GM18519 (cell line): ENCODE measurements at regions not wholly inside any gene's neighbourhood (a gene's known extent, or its start where the extent isn't known, plus 50 kb on each side); places are given as distances from the start of the nearest gene placed in this dataset.
"Not testable (repeated sequence)": the region's sequence is repeated elsewhere in the genome, so short reads cannot be mapped to it uniquely, and the experiment has no call there.

ENCODE experiments used
- ATAC-seq: cut with Tn5 transposase; IDR thresholded peaks from one replicate; pipeline ENCODE4 v1.9.1; 2021; ENCODE audit warnings: mild to moderate bottlenecking, moderate library complexity; ENCODE audit not compliant: unreplicated experiment, low FRiP score

DNA sequence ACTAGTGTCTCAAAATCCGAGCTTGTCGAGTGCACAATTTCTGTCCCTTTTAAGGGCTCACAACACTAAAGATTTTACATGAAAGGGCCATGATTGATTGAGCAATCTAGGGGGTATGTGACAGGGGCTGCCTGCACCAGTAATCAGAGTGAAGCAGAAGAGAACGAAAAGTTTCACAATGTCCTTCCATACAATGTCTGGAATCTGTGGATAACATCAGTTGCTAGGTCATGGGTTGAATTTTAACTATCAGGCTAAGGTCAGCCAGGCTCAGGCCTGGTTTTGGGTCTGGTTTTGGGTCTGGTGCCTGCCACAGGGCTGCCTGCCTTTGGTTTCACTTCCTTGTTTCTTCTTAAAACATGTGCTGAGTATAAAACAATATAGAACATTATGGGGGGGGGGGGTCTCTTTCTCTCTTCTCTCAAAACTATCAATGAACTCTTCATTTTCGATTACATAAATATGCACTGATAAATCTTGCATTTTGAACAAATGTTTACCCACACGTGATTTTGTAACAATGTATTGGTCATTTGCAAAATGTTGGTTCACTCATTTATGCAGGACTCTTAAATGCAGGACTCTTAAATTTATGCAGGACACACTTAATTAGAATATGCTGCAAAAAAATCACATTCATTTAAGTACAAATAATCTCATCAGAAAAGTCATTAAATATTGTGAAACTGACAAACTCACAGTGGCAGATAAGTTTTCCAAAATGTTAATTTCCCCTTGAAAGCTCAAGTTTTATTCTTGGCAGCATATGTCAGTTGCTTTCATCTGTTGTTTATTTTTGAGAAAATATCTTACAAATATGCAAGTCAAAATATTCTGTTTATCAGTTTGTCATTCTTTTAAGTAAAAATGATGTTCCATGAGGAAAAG, 290.5 kb upstream of the KYNU start:
- no peak for ATAC-seq

GRCh38 chr2:142585785-142586184, 291.7 kb upstream of the KYNU start:
- no peak for ATAC-seq

GRCh38 chr2:142582317-142582716, 295.1 kb upstream of the KYNU start:
- ATAC-seq = no peak

DNA sequence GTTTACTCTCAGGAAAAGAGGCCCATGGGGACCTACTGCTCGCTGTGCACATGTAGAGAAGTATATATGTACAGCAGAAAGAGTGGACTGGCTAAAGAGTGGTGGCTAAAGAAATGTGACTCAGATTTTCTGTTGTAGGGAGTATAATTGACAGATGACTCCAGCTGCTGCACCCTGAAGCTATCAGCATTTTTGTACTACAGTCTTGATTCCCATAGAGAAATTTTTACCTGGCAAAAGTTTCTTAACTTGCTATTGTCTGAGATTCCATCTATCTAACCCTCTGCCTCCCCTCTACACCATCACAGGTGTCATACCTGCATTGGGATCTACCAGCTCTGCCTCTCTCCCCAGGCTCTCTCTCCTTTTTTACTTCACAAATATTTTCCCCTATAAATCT, 296.0 kb upstream of the KYNU start:
- ATAC-seq = no peak

- no peak for ATAC-seq
Measured at GRCh38 chr2:142580691-142581090, 296.8 kb upstream of the KYNU start.

DNA sequence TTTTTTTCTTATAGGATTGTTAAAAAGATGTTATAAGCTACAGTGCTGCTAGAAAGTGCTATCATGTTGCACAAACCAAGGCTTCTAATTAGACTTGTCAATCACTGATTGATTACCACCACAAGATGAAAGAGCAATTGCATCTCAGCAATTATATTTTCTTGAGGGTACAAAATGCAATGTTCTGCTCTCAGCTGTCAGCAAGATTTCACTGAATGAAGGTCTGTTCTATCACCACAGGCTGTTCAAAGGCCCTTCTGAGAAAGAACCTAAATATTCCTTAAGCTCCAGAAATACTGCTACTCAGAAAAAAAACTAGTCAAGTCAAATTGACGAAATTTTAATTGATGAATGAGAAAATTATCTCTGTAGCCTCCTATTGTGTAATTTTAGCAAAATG, 301.9 kb upstream of the KYNU start:
- no peak for ATAC-seq

GRCh38 chr2:142574388-142574787, 303.1 kb upstream of the KYNU start:
- ATAC-seq = no peak

- no peak for ATAC-seq
Measured at GRCh38 chr2:142572346-142573132, 304.9 kb upstream of the KYNU start.

GRCh38 chr2:142571934-142572333, 305.5 kb upstream of the KYNU start:
- no peak for ATAC-seq

GRCh38 chr2:142562900-142563299, 314.6 kb upstream of the KYNU start:
- ATAC-seq = no peak

- no peak for ATAC-seq
Measured at GRCh38 chr2:142561656-142562055, 315.8 kb upstream of the KYNU start.

DNA sequence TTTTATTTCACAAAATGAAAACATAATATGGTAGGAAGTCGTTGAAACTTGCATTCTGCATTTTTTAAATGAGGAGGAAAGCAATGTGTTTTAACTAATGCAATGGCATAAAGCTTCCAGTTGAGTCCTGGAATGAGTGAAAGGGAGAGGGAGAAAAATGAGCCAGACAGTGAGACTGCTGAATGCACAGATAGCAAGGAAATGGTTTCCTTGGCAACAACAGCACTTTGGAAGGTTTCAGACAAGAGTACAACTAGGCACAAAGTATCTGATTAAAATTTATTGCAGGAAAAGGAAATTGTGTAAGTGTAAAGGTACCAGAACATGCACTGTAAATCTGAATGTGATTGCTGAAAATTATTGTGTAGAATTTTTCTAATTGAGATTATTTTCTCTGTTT, 320.1 kb upstream of the KYNU start:
- ATAC-seq = no peak

GRCh38 chr2:142545999-142546398, 331.5 kb upstream of the KYNU start:
- ATAC-seq = not testable (repeated sequence)

GRCh38 chr2:142545036-142545435, 332.4 kb upstream of the KYNU start:
- ATAC-seq = no peak

DNA sequence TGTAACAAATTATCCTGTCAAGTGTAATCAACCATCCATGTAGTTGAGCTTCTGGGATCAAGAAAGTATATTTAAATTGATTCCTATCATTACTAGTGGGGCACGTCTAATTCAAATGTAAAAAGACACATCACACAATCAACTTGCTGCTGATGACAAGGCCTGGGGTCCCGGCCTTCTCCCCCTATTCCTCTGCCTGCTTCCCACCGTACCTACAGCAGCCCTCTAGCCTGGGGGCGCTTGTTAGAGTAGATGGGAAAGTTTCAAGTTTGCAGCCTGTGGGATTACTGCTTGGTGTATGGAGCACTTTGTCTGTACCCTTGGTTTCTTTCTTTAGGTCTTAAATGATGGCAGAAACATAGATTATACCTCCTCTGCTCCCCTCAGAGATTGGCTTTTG, 333.3 kb upstream of the KYNU start:
- ATAC-seq = no peak

GRCh38 chr2:142542431-142542910, 335.0 kb upstream of the KYNU start:
- ATAC-seq = no peak

DNA sequence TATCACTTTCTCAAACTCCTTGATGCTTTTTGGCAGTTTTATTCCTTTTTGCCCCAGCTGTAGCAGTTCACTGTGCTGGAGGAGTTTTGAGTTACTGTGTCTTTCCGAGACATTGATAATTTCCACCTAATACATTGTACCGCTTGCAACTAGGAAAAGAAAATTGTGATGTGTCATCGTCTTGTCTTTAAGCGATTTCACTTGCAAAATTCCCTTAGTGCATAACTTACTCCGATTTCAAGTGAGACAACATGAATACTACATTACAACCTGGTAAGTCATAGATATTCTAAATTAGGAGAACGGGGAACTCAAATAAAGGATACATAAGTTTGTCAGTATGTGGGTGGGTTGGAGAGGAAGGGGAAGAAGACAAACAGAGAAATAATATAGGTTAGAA, 340.5 kb upstream of the KYNU start:
- no peak for ATAC-seq

- ATAC-seq = no peak
Measured at GRCh38 chr2:142536492-142536891, 341.0 kb upstream of the KYNU start.

GRCh38 chr2:142535311-142535710, 342.2 kb upstream of the KYNU start:
- no peak for ATAC-seq

DNA sequence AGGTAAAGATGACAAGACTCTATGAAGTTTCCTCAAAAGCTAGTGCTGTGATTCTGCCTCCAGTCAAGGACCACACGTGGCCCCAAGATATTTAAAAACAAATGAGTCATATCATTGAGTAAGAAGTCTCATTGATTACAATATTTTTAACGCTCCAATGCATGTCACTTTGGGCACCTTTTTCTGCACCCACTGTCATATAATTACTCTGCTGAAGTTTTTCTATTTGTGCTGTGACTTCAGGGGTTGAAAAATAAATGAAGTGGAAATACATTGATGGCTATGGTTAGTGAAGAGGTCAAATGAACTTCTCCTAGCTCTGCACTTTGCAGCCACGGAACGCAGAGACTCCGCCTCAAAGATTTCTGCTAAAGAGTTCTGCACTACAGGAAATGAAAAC, 344.3 kb upstream of the KYNU start:
- ATAC-seq = no peak

- ATAC-seq = no peak
Measured at GRCh38 chr2:142531377-142531776, 346.1 kb upstream of the KYNU start.

DNA sequence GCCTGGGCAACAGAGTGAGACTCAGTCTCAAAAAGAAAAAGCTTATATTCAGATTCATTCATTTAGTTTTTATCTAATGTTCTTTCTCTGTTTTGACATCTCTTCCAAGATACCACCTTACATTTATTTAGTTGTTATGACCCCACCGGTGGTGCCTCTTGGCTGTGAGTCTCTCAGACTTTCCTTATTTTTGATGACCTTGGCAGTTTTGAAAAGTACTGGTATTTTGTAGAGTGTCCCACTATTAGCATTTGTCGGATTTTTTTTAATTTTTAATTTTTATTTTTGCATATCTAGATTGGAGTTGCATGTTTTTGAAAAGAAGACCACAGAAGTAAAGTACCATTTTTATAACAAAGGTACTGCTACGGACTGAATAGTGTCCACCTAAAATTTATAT, 351.7 kb upstream of the KYNU start:
- ATAC-seq = no peak
